ENCODE measurements at regions not wholly inside any gene's neighbourhood (a gene's known extent, or its start where the extent isn't known, plus 50 kb on each side); places are given as distances from the start of the nearest gene placed in this dataset.

DNA sequence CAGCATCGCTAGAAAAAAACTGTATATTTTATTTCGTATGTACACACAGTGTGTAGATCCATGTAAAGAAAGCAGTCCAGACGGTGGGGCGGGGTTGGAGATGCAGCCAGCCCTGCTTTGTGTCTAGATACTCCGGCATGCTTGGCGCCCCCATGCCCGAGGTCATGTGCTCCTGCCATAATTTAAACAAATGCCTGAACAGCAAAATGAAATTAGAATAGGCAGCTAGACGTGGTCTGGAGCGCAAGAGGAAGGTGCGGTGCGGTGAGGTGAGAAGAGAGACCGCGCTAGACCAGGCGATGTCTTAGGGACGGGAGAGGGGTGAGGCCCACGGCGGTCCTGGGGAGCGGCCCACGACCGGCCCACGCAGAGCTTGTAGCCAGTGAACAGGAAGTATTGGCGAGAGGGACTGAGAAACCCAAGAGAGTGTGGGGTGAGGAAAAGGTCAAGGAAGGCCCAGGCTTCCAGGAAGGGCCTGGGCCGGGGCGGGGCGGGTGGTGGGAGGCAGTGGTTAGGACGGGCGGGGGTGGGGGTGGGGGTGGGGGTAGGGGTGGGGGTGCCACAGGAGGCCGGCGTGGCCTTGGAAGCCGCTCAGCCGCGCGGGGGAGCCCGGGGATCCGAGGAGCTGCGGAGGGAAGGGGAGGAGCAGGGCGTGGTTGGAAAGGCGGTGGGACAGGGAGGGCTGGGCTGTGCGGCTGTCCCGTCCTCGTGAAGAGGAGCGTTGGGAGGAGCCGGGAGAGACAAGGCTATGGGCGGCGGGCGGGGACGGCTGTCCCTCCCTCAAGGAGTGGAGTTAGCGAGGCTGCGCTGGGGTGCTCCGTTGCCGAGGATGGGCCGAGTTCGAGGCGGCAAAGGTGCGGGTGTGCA is 254.7 kb upstream of the SGCG start (continued):
- TF ChIP-seq, protein P1, sequence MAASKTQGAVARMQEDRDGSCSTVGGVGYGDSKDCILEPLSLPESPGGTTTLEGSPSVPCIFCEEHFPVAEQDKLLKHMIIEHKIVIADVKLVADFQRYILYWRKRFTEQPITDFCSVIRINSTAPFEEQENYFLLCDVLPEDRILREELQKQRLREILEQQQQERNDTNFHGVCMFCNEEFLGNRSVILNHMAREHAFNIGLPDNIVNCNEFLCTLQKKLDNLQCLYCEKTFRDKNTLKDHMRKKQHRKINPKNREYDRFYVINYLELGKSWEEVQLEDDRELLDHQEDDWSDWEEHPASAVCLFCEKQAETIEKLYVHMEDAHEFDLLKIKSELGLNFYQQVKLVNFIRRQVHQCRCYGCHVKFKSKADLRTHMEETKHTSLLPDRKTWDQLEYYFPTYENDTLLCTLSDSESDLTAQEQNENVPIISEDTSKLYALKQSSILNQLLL (CRISPR knock-in tag; IDR thresholded peaks at IDR 0.05; ENCODE audit: borderline replicate concordance) = no peak
- TF ChIP-seq, protein P2, sequence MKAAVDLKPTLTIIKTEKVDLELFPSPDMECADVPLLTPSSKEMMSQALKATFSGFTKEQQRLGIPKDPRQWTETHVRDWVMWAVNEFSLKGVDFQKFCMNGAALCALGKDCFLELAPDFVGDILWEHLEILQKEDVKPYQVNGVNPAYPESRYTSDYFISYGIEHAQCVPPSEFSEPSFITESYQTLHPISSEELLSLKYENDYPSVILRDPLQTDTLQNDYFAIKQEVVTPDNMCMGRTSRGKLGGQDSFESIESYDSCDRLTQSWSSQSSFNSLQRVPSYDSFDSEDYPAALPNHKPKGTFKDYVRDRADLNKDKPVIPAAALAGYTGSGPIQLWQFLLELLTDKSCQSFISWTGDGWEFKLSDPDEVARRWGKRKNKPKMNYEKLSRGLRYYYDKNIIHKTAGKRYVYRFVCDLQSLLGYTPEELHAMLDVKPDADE (conservative IDR thresholded peaks at IDR 0.05; ENCODE audit: control insufficient read depth, low read depth, low read length) = no peak
- TF ChIP-seq RBM15 (IDR thresholded peaks at IDR 0.05; ENCODE audit: insufficient read depth, low read length) = no peak
- TF ChIP-seq CEBPZ (IDR thresholded peaks at IDR 0.05; ENCODE audit: borderline replicate concordance, low read depth, low read length) = no peak
- no peak for TF ChIP-seq SMARCC2 (IDR thresholded peaks at IDR 0.05; ENCODE audit: low read depth)
- TF ChIP-seq ZFX (CRISPR knock-in tag; IDR thresholded peaks at IDR 0.05) = peak; percentile 5; the same call in 1 of the 2 replicates
- TF ChIP-seq ETV5 (CRISPR knock-in tag; IDR thresholded peaks at IDR 0.05; ENCODE audit: low read depth) = no peak
- TF ChIP-seq, protein P3, sequence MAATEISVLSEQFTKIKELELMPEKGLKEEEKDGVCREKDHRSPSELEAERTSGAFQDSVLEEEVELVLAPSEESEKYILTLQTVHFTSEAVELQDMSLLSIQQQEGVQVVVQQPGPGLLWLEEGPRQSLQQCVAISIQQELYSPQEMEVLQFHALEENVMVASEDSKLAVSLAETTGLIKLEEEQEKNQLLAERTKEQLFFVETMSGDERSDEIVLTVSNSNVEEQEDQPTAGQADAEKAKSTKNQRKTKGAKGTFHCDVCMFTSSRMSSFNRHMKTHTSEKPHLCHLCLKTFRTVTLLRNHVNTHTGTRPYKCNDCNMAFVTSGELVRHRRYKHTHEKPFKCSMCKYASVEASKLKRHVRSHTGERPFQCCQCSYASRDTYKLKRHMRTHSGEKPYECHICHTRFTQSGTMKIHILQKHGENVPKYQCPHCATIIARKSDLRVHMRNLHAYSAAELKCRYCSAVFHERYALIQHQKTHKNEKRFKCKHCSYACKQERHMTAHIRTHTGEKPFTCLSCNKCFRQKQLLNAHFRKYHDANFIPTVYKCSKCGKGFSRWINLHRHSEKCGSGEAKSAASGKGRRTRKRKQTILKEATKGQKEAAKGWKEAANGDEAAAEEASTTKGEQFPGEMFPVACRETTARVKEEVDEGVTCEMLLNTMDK (IDR thresholded peaks at IDR 0.05; ENCODE audit: borderline replicate concordance, insufficient read depth, low read depth, low read length, poor library complexity, severe bottlenecking) = peak; percentile 28
- TF ChIP-seq EZH2 (IDR thresholded peaks at IDR 0.05; ENCODE audit: borderline replicate concordance, low read depth, low read length) = no peak
- TF ChIP-seq ATF7 (IDR thresholded peaks at IDR 0.05) = no peak
- peak; percentile 92 for TF ChIP-seq VEZF1 (CRISPR knock-in tag; IDR thresholded peaks at IDR 0.05)
- TF ChIP-seq TAF9B (IDR thresholded peaks at IDR 0.05; ENCODE audit: partially characterized antibody) = no peak
- TF ChIP-seq DMBX1 (CRISPR knock-in tag; IDR thresholded peaks at IDR 0.05; ENCODE audit: borderline replicate concordance) = no peak
- TF ChIP-seq ZBTB2 (IDR thresholded peaks at IDR 0.05) = peak; percentile 52; the same call in 1 of the 2 replicates
